Progenitor cell of endocrine pancreas (in vitro differentiated cells): ENCODE measurements at regions not wholly inside any gene's neighbourhood (a gene's known extent, or its start where the extent isn't known, plus 50 kb on each side); places are given as distances from the start of the nearest gene placed in this dataset.
"Not testable (repeated sequence)": the region's sequence is repeated elsewhere in the genome, so short reads cannot be mapped to it uniquely, and the experiment has no call there.

Experiments used
- DNase-seq: peaks from one replicate; pipeline ENCODE4 v3.0.0; 2021; ENCODE audit warnings: low spot score; ENCODE audit not compliant: unreplicated experiment
- H3K27ac Mint-ChIP-seq: 2 replicates; pipeline ENCODE4 v1.8.0; 2021; ENCODE audit warnings: mild to moderate bottlenecking, moderate library complexity, mixed read lengths
- H3K27me3 Mint-ChIP-seq: 2 replicates; pipeline ENCODE4 v1.8.0; 2021; ENCODE audit warnings: mixed read lengths
- H3K36me3 Mint-ChIP-seq: 2 replicates; pipeline ENCODE4 v1.8.0; 2022; ENCODE audit warnings: mixed read lengths; ENCODE audit not compliant: insufficient read depth
- H3K4me1 Mint-ChIP-seq: 2 replicates; pipeline ENCODE4 v1.8.0; 2021; ENCODE audit warnings: low read depth, mixed read lengths
- H3K4me3 Mint-ChIP-seq: 2 replicates; pipeline ENCODE4 v1.8.0; 2021; ENCODE audit warnings: low read depth, mild to moderate bottlenecking, moderate library complexity, mixed read lengths
- H3K9me3 Mint-ChIP-seq: 2 replicates; pipeline ENCODE4 v1.8.0; 2021; ENCODE audit warnings: low read depth, mixed read lengths
- CTCF ChIP-seq: fragments of 200-600 bp; sonication (generic); IDR thresholded peaks from one replicate; pipeline ENCODE4 v1.5.0; 2021; ENCODE audit warnings: antibody characterized with exemption, mild to moderate bottlenecking; ENCODE audit not compliant: unreplicated experiment

GRCh38 chr6:167479901-167480648, 155.2 kb downstream of the TTLL2 start:
- Mint-ChIP-seq H3K9me3 (no peaks in the 10 kb centered on the region), H3K27me3 (no peaks in the 10 kb centered on the region), H3K27ac (no peak overlapping the region), H3K4me3 (no peak overlapping the region), H3K4me1 (peaks cover 13% of the 10 kb centered on the region), H3K36me3 (no peaks in the 10 kb centered on the region)
- no peak for DNase-seq
- TF ChIP-seq CTCF, result no peak

GRCh38 chr6:167481307-167481926, 156.5 kb downstream of the TTLL2 start:
- TF ChIP-seq CTCF, result no peak
- H3K36me3 Mint-ChIP-seq, result no peaks in the 10 kb centered on the region
- H3K27ac Mint-ChIP-seq, result peak overlapping the region; percentile 74
- H3K4me3 Mint-ChIP-seq, result no peak overlapping the region
- H3K27me3 Mint-ChIP-seq, result no peaks in the 10 kb centered on the region
- H3K9me3 Mint-ChIP-seq, result no peaks in the 10 kb centered on the region
- H3K4me1 Mint-ChIP-seq, result peaks cover 11% of the 10 kb centered on the region
- DNase-seq, result no peak

- H3K4me3 Mint-ChIP-seq, result not testable (repeated sequence)
Measured at GRCh38 chr6:167482801-167483200, 157.9 kb downstream of the TTLL2 start.

GRCh38 chr6:167485186-167485978, 160.5 kb downstream of the TTLL2 start:
- peaks cover 18% of the 10 kb centered on the region for H3K4me1 Mint-ChIP-seq
- no peak overlapping the region for H3K4me3 Mint-ChIP-seq
- TF ChIP-seq CTCF, result peak; percentile 43
- H3K27ac Mint-ChIP-seq, result no peak overlapping the region
- no peaks in the 10 kb centered on the region for H3K36me3 Mint-ChIP-seq
- no peak for DNase-seq
- H3K9me3 Mint-ChIP-seq, result no peaks in the 10 kb centered on the region
- H3K27me3 Mint-ChIP-seq, result peaks cover 8% of the 10 kb centered on the region

More at GRCh38 chr6:167482801-167483200, 157.9 kb downstream of the TTLL2 start:
- H3K27me3 Mint-ChIP-seq, H3K27ac Mint-ChIP-seq, H3K9me3 Mint-ChIP-seq, DNase-seq, H3K36me3 Mint-ChIP-seq: not testable (repeated sequence)
- peaks cover 11% of the 10 kb centered on the region for H3K4me1 Mint-ChIP-seq

GRCh38 chr6:167487749-167488664, 163.1 kb downstream of the TTLL2 start:
- H3K36me3 Mint-ChIP-seq, result no peaks in the 10 kb centered on the region
- H3K27ac Mint-ChIP-seq, result peak overlapping the region; percentile 1
- DNase-seq, result no peak
- no peak for TF ChIP-seq CTCF
- H3K4me1 Mint-ChIP-seq, result peaks cover 29% of the 10 kb centered on the region
- H3K9me3 Mint-ChIP-seq, result no peaks in the 10 kb centered on the region
- H3K4me3 Mint-ChIP-seq, result no peak overlapping the region
- peaks cover 8% of the 10 kb centered on the region for H3K27me3 Mint-ChIP-seq
